GM19023 (cell line): ENCODE measurements at regions not wholly inside any gene's neighbourhood (a gene's known extent, or its start where the extent isn't known, plus 50 kb on each side); places are given as distances from the start of the nearest gene placed in this dataset.
"Not testable (repeated sequence)": the region's sequence is repeated elsewhere in the genome, so short reads cannot be mapped to it uniquely, and the experiment has no call there.

ENCODE experiments used
- ATAC-seq: cut with Tn5 transposase; IDR thresholded peaks from one replicate; pipeline ENCODE4 v1.9.1; 2021; ENCODE audit warnings: mild to moderate bottlenecking, moderate library complexity; ENCODE audit not compliant: unreplicated experiment

DNA sequence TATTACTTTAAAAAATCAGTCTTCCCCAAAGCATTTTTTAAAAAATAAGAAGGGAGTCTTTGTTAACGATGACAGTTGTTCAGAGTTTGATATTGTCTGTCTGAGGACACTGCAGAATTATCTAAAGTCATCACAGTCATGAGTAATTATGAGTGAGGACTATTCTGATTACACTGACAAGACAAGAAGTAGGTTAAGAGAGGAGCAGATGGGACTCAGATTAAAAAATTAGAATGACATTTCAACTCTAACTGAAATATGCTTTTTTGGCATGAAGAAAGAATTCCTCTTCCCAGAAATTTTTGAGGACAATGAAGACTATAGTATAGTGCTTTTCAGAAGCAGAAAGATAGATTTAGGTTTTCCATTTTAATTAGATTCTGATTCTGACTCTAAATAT lies 456.5 kb downstream of the EPHA7 start:
- ATAC-seq = no peak

DNA sequence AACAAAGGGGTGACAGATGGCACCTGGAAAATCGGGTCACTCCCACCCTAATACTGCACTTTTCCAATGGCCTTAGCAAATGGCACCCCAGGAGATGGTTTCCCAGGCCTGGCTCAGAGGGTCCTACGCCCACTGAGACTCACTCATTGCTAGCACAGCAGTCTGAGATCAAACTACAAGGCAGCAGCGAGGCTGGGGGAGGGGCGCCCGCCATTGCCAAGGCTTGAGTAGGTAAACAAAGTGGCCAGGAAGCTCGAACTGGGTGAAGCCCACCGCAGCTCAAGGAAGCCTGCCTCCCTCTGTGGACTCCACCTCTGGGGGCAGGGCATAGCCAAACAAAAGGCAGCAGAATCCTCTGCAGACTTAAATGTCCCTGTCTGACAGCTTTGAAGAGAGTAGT lies 467.2 kb downstream of the EPHA7 start:
- ATAC-seq = not testable (repeated sequence)

DNA sequence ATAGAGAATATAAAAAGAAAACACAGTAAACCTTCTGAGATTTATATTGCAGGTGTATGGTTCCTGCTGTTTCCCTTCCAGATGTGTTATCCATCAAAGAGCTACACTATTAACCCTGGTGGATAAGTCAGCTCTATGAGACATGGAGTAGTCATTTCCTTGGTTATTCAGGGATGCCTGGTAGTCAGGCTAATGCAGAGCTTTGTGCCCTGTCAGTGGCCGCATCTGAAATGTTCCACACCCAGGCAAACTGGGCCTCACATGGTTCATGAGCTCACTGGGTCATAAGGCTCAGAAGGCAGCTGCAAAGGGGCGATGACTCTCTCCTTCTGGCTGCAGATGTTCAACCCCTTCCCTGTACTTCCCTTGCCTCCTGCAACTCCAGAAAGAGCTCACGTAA lies 473.6 kb downstream of the EPHA7 start:
- ATAC-seq = no peak

DNA sequence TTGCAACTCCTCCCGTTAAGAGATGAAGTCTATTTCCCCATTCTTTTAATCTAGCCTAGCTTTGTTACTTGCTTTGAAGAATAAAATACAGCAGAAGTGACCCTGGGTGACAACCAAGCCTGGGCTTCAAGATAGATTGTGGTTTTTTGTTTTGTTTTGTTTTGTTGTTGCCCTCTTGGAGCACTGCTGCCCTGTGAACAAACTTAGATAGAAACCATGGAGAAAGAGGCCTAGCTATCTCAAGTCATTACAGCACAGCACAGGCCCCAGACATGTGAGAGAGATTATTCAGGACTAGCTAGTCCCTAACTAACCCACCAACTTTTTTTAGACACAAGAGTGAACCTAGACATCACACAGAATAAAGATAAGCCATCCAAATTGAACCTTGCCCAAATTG lies 475.2 kb downstream of the EPHA7 start:
- no peak for ATAC-seq

DNA sequence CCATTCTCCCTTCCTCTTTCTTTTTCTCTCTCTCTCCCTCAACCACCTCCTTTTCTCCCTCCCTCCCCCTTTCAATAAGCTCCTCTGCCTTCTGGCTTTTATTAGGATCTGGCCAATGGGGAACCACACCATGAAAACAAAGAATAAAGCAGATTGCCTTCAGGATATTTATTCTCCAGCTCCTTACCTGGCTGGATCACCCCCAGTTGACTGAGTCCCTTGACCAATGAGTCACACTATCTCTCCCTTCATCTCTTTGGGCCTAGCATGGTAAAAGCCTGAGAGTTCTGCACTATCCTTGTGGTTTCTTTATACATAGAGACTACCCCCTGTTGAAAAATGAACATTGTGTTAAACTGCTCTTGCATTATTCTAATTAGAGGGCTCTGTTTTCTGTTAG lies 476.8 kb downstream of the EPHA7 start:
- ATAC-seq = no peak

DNA sequence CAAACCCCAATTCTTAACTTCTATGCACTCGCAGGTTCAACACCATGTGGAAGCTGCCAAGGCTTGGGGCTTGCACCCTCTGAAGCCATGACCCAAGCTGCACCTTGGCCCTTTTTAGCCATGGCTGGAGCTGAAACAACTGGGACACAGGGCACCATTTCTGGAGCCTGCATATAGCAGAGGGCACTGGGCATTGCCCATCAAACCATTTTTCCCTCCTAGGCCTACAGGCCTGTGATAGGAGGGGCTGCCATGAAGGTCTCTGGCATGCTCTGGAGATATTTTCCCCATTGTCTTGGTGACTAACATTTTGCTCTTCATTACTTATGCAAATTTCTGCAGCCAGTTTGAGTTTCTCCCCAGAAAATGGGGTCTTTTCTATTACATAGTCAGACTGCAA lies 484.7 kb downstream of the EPHA7 start:
- no peak for ATAC-seq

GRCh38 chr6:92930171-92930570 lies 489.2 kb downstream of the EPHA7 start:
- no peak for ATAC-seq

DNA sequence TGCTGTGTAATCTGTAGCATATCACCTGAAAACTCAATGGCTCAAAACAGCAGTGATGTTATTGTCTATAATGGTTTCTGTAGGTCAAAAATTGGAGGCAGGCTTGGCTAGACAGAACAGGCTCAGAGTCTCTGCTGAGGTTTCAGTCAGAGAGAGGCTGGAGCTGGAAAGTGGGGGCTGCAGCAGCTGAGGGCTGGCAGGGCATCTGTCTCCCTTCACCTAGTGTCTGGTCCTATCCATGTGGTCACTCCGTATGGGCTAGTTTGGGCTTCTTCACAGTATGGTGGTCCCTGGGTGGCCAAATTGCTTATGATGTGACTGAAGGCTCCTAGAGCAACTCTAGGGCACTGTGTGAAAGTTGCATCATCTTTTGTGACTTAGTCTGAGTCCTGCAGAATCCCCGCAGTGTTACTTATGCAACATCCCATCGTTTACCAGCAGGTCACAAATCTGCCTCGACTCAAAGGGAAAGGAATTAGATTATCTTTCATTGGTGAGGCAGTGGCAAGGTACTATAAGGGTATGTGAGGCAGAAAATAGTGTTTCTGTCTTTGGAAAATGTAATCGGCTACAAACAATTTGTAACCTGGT lies 497.0 kb downstream of the EPHA7 start:
- ATAC-seq = no peak

DNA sequence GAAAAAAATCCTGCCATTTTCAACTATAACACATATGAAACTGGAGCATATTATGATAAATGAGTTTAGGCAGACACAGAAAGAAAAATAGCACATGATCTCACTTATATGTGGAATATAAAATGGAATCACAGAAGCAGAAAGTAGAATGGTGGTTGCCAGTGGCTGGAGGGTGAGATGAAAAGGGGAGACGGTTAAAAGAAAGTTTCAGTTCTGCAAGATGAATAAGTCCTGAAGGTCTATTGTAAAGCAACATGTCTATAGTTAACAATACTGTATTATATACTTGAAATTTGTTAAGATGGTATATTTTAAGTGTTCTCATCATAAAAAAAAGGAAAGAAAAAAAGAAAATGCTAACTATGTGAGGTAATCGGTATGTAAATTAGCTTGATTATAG lies 503.9 kb downstream of the EPHA7 start:
- no peak for ATAC-seq

GRCh38 chr6:92911301-92911700 lies 508.1 kb downstream of the EPHA7 start:
- no peak for ATAC-seq

GRCh38 chr6:92910646-92911045 lies 508.7 kb downstream of the EPHA7 start:
- no peak for ATAC-seq

DNA sequence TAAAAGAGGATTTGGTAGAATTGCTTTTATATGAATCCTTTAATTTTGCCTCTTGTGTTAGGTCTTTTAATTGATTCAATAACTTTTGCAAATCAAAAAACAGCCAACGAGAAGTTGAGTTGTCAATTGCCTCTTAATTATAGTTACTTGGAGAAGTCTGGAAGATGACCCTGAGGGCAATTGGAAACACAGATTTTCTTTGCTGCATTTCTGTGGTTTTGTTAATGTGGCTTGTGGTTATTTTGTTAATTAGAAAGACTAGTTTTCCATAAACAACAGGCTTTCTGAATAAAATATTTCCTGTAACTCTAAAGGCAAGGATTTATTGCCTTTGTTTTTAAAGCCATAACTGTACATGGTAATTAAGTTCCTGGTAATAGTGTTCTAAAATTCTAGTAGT lies 513.0 kb downstream of the EPHA7 start:
- ATAC-seq = no peak

DNA sequence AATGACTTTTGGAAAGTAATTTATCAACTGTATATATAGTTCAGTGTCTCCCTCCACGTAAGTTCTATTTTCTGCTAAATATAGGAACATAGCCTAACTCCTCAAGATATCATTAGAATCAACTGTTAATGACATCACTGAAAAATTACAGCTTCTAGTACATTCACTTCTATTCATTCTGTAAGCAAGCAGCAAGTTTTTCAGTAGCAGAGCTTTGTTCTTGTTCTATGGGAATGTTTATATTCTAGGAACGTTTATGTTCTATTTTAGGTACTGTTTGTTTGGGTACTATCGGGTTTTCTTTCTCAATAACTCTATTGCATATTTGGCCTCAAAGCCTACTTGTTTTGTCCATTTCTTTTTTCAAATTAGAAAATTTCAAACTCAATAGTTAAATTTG lies 525.6 kb downstream of the EPHA7 start:
- ATAC-seq = no peak

DNA sequence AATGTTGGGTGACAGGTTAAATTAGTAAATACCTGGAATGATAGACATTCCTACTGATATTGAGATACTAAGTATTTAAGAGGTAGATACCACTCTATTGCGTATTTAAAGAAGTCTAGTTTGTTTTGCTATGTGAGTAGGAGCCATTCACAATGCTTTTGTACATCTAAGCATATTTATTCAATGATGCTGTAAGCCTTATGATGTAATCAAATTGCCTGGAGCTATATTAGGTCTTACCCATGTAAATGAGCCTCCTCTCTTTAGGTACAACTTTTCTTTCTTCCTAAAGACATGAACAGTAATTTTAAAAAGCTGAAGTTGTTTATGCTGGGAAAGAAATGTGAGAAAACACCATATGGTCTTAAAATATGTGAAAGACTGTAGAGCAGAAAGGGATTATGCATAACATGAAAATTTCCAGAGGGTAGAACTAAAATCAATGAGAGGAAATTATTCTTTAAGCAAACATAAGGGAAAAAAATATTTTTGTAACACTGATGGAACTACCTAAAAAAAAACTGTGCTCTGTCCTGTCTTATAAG lies 526.7 kb downstream of the EPHA7 start:
- ATAC-seq = no peak

DNA sequence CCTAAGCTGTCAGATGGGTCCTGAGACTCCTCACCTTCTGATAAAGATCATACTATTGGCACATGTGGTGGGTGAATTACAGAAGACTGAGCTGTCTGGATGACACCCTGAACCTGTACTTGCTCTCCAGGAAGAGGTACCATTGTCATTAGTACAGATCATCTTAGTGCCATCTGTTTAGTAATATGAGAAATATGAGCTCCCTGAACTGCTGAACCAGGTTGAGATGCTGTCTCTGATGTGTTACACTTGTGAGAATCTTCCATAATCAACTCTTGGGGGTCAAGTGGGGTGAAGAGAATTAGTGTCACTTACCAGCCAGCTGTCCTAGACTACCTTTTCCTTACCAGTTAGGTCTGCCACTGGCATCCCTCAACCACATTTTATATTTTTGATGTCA lies 531.0 kb downstream of the EPHA7 start:
- ATAC-seq = no peak

GRCh38 chr6:92887871-92888270 lies 531.5 kb downstream of the EPHA7 start:
- no peak for ATAC-seq

- no peak for ATAC-seq
Observed at GRCh38 chr6:92879526-92879925, 539.8 kb downstream of the EPHA7 start.

DNA sequence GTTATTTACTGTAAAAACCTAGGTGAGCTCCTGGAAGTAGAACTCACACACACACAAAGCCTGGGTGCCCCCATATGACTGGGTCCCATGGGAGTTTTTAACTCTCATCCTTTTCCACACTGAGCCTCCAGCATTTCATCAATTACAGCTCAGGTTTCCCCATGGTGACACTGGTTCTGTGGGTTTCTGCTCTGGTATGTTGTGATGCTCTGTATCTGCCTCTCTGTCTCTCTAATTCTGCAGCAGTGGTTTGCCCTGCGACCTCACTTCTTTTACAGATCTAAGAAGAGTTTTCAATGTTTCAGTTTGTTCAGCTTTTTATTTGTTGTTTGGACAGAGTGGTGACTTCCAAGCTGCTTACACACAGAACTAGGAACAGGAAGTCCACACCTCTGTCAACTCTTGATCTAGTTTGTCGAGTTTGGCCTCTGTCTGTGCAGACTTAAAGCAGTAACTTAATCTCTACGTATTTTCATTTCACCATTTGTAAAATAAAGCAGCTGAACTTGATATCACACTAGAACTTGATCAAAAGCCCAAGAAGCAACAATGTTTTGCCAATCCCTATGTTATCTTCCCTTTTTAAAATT lies 554.3 kb downstream of the EPHA7 start:
- ATAC-seq = no peak

GRCh38 chr6:92849636-92850035 lies 569.7 kb downstream of the EPHA7 start:
- no peak for ATAC-seq

DNA sequence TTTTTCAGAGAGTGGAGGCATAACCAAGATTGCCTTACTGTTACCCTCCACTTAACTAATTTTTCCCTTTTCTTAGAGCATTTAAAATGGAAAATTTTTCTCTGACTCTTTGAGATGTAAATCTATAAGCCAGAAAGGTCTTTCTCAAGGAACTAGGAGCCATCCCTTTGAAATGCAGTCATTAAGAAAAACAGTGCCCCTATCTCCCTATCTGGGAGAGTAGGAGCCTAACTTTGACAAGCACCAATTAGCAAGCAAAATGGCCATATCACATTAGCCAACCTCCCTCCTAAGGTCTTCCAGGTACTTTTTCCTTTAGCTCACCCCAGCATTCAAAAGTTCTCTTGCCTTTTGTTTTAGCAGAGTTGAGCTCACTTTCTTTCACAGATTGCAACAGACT lies 570.5 kb downstream of the EPHA7 start:
- no peak for ATAC-seq

GRCh38 chr6:92848459-92848858 lies 570.9 kb downstream of the EPHA7 start:
- no peak for ATAC-seq

- no peak for ATAC-seq
Observed at GRCh38 chr6:92847988-92848387, 571.4 kb downstream of the EPHA7 start.
